Uterus (tissue), 2 donors: ENCODE measurements at regions not wholly inside any gene's neighbourhood (a gene's known extent, or its start where the extent isn't known, plus 50 kb on each side); places are given as distances from the start of the nearest gene placed in this dataset.

Experiments
- CTCF ChIP-seq, 4 experiments: fragments of 200-600 bp in 2 of 4; fragments of 450-650 bp in 2 of 4; sonication (generic) in 2 of 4; IDR thresholded peaks; one replicate each; pipeline ENCODE4 v1.5.1; 2016 to 2019; ENCODE audit warnings: antibody characterized with exemption in 4 of 4, mild to moderate bottlenecking in 2 of 4, moderate library complexity in 1 of 4
- POLR2A ChIP-seq, 2 donors: fragments of 450-650 bp; IDR thresholded peaks; one replicate each; pipeline ENCODE4 v1.6.1; 2016; ENCODE audit warnings: antibody characterized with exemption in 2 of 2, mild to moderate bottlenecking in 1 of 2, moderate library complexity in 1 of 2

GRCh38 chr2:192828175-192828574 is 633.4 kb upstream of the TMEFF2 start:
- no peak for TF ChIP-seq CTCF (IDR thresholded peaks at IDR 0.05)
- TF ChIP-seq POLR2A (IDR thresholded peaks at IDR 0.05), result no peak
